NK-92 treated with Interleukin-12 subunit alpha and Interleukin-12 subunit beta, amount 100 ng/mL, for 24 hours (cell line): ENCODE measurements at regions not wholly inside any gene's neighbourhood (a gene's known extent, or its start where the extent isn't known, plus 50 kb on each side); places are given as distances from the start of the nearest gene placed in this dataset.

Experiments used
- DNase-seq: peaks from one replicate; lab custom pipeline; 2025; lab: John Stamatoyannopoulos, UW

GRCh38 chr2:15719566-15720313, 128.1 kb downstream of the DDX1 start:
- DNase-seq, result no peak

GRCh38 chr2:15720561-15721307, 129.1 kb downstream of the DDX1 start:
- DNase-seq, result no peak

DNA sequence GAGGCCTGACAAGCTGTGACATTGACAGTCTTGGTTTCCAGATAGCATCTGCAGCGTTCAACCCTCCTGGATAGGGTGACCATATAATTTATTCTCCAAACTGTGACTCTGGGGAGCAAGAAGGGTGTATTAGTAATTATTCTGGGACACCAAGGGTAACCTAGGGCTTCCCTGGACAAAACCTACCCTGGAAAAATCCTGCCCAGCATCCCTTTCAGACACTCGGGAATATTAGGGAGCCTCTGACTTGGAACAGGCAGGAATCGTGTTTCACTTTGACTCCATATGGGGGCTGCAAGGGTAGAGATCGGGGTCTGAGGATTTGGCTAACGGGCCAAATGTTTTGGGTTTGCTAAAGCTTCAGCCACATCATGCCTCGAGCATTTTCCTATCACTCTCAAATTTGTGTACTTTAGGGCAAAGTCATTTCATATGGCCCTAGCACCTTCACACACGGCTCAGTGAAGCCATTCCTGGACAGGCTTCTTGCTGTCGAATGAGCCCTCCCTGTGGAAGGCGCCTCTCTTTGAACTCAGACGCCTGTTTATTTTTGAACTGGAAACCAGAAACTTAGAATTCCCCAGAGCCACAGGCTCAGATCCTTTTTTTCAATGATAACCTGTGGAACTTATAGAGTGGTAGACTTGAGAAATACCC, 129.9 kb downstream of the DDX1 start:
- no peak for DNase-seq

- DNase-seq, result no peak
These were observed 131.3 kb downstream of the DDX1 start for GRCh38 chr2:15722980-15723379.

- DNase-seq, result no peak
These were observed 132.6 kb downstream of the DDX1 start for GRCh38 chr2:15724235-15724634.

DNA sequence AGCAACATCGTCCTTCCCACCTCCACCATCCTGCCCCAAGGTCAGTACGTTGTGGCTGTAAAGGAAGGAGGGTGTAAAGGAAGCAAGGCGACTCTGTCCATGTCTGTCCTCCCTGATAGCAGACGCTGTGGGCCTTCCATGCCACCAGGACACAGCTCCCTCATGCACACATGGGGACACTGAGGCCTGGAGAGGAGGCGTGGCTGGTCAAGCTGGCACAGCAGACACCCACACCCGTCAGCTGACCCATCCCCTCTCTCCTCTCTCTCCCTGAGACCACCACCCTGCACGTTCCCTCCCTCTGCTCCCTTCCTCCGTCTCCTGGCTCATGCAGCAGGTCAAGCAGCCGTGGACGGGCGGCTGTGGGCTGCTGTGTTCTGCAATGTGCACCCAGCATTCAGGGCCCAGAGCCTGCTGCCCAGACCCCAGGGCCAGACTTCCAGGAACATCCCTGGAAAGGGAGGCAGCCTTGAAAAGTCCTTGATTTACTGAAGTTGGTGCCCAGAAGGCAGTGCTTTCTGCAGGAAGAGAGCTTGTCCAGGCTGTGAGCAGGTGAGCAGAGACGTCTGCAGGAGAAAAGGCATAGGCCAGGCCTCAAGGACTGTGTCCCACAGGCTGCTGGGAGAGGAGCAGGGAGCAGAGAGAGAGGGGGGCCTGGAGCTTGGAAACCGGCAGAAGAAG, 133.6 kb downstream of the DDX1 start:
- DNase-seq, result no peak

DNA sequence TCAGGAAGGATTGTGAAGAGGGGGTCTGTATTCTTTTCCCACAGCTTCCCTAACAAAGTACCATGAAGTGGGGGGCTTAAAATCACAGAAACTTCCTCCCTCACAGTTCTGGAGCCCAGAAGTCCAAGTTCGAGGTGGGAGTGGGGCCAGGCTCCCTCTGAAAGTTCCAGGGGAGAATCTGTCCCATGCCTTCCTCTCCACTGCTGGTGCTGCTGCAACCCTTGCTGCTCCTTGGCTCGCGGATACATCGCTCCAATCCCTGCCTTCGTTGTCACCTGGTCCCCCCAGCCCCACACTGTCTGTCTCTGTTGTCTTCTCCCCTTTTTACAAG, 134.1 kb downstream of the DDX1 start:
- DNase-seq, result no peak

DNA sequence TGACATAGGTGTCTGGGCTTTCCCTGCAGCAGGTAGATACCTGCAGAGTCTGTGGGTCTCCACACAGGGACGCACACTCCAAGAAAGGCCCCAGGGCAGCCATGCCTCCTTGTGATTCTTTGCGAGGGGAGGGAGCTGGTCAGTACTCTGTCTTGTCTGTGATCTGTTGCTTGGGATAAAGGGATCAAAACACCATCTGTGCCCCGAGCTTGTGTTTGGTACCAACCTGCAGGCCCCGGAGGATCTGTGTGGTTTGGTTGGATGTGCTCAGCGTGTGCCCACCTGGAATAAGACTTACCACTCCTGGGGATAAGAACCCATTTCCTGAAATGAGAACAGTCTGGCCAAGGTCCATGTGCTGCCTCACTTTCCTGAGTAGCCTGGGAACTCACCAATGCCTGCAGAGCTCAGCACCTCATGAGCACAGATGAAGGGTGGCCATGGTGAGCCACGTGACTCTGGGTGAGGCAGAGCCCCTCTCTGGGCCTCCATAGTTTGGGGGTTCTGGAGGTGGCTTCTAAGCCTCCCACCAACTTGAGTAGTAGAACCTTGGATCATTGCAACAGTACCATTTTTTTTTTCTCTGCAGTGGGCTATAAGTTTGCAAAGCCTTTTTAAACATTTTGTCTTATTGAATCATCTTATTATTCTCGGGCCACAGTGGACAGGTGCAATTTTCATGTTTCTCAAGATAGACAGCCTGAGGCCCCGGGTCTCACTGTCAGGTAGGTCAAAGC, 134.8 kb downstream of the DDX1 start:
- DNase-seq, result no peak

GRCh38 chr2:15727396-15728244, 136.0 kb downstream of the DDX1 start:
- no peak for DNase-seq

GRCh38 chr2:15728245-15728938, 136.7 kb downstream of the DDX1 start:
- DNase-seq, result no peak

GRCh38 chr2:15729001-15729400, 137.3 kb downstream of the DDX1 start:
- no peak for DNase-seq

GRCh38 chr2:15729709-15730544, 138.3 kb downstream of the DDX1 start:
- no peak for DNase-seq

DNA sequence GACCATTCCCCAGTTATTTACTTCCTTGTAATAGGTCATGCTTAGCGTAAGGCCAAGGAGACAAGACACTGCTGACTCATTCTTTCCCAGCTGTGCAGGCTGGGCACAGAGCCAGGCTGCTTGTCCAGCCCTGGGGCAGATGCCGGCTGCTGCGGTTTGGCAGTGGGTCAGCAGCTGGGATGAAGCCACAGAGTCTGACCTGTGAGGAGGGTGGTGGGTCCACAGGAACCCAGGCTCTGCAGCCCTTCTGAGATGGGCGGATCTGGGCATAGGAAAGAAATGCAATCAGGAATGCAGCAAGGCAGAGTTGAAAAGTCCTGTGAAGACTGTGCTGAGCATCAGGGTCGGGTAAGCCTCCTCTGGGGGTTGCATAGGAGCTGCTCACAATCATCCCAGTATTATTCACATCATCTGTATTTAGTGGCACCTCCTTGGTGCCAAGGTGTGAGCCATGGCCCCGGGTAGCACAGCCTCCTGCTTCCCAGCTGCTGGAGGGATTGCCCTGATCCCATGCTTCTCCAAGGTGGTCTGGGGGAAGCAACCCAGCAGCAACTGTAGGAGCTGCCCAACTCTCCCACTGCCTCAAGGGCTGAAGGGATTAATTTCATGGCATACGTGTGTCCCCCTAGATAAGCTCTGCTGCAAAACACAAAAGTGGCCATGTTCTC, 139.0 kb downstream of the DDX1 start:
- peak; percentile 2 for DNase-seq

DNA sequence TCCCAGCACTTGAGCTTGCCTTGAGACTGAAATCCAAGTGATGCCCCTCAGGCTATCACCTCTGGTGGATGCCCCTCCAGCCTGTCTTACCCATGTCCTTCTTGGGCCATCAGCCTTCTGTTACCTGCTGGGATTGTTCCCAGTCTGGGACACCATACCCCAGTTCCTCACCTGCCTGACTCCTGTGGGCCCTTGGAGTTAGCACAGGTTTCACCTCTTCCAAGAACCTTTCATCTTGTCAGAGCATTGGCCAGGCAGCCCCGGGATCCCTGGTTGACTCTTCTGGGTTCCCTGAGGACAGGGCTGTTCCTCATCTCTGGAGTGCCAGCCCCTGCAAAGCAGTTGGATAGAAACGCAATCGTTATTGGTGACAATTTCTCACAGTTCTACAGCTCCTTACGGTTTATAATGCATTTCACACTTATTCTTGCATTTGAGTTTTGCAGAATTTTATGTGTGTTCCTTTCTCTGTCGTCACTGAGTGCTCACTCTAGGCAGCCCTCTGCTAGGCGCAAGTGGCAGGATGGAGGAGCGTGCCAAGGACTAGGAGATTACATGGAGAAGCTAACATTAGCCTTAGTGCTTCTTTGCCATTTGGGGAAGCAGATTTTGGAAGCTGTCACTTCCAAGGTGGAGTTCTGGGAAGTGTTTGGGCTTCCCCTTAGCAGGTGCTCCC, 139.7 kb downstream of the DDX1 start:
- no peak for DNase-seq

GRCh38 chr2:15731889-15732271, 140.2 kb downstream of the DDX1 start:
- no peak for DNase-seq

GRCh38 chr2:15732341-15733077, 140.8 kb downstream of the DDX1 start:
- no peak for DNase-seq

DNA sequence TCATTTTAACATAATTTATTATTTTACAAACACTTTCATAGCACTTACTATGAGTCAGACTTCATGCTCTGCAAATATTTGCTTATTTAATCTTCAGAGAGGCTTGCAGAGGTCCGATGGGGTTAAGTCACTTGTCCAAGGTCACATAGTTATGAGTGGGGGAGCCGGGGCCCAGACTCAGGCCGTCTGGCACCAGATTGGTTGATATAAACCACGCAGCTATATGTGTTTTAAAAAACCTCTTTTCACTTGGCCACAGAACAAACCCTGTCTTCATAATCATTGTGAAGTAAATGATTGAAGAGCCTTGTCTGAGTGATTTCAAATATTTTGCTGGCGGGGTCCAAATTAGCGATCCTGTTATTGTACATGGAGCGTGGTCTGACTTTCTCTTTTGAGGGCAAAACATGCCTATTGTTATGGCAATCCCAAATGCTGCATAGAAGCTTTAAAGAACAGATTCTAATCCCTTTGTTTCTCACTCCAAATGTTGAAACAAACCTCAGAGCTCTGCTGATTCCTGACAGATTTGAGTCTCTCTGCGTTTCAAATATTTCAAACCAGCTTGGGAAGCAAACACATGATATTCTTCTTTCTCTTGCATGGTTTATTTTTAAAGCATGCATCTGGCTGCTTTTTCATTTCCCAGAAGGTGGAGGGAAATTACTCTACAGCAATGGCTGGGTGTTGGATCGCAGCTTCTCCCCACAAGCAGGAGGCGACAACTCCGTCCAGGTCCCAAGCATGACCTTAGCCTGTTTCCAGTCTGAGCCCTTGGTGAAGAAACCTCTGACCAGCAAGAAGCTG, 142.4 kb downstream of the DDX1 start:
- DNase-seq, result no peak
